ENCODE measurements at regions not wholly inside any gene's neighbourhood (a gene's known extent, or its start where the extent isn't known, plus 50 kb on each side); places are given as distances from the start of the nearest gene placed in this dataset.

DNA sequence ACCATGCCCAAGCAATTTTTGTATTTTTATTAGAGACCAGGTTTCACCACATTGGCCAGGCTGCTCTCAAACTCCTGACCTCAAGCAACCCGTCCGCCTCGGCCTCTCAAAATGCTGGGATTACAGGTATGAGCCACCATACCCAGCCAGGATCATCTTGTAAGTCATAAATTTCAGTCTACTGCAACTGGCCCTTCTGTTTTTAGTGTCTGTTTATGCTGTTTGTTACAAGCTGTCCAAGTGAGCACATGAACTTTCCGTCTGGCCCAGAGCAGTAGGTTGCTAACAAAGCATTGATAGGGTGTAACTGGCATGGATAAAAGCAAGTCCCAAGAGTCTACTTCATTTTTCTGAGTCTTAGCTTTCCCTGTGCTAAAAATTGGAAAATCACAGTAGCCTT lies 164.4 kb upstream of the NT5C1B start:
- Histone ChIP-seq H3K4me1 (ENCODE audit: control insufficient read depth, insufficient read depth, low read length) (peaks cover 5% of the 10 kb centered on the region; the same call in 1 of the 2 replicates), H3K4me3 (ENCODE audit: insufficient read depth, low read depth, low read length) (no peak overlapping the region), H3K9me1 (ENCODE audit: insufficient read depth, low read length) (peaks cover 4% of the 10 kb centered on the region; the same call in 1 of the 2 replicates), H2AK5ac (ENCODE audit: low read depth, low read length) (peak overlapping the region; percentile 19; the same call in 1 of the 2 replicates), H2BK15ac (ENCODE audit: low read depth, low read length) (no peak overlapping the region), H2AFZ (replicated peaks; ENCODE audit: low read length, poor library complexity) (no peak overlapping the region), H3K9me3 (ENCODE audit: control insufficient read depth, insufficient read depth, low read length) (no peaks in the 10 kb centered on the region), H4K20me1 (ENCODE audit: insufficient read depth, low read length) (no peaks in the 10 kb centered on the region), H4K91ac (ENCODE audit: insufficient read depth, low read depth, low read length) (no peak overlapping the region), H3K27me3 (ENCODE audit: control insufficient read depth, insufficient read depth, low read length) (no peaks in the 10 kb centered on the region), H3K4me2 (ENCODE audit: low read depth, low read length) (no peak overlapping the region), H3K36me3 (ENCODE audit: control insufficient read depth, insufficient read depth, low read length) (no peaks in the 10 kb centered on the region), H4K8ac (ENCODE audit: low read depth in 2 of 2, low read length in 2 of 2) (no peak overlapping the region), H3K18ac (ENCODE audit: low read depth, low read length) (no peak overlapping the region), H2BK5ac (ENCODE audit: low read depth, low read length, poor library complexity, severe bottlenecking) (no peak overlapping the region), H2BK20ac (ENCODE audit: low read depth, low read length) (no peak overlapping the region; the same call in 1 of the 2 replicates), H3K9ac (ENCODE audit: low read depth, low read length) (no peak overlapping the region), H4K5ac (ENCODE audit: low read depth, low read length) (no peak overlapping the region), H3K27ac (ENCODE audit: insufficient read depth, low read length) (no peak overlapping the region), H2AK9ac (replicated peaks; ENCODE audit: low read depth, low read length, poor library complexity) (no peak overlapping the region), H3K14ac (replicated peaks; ENCODE audit: low read depth, low read length) (no peak overlapping the region), H3K56ac (ENCODE audit: extremely low read depth, insufficient read depth, low read length) (no peak overlapping the region), H2BK120ac (ENCODE audit: low read depth, low read length) (no peak overlapping the region), H3K79me1 (ENCODE audit: low read depth in 1 of 2, low read length in 2 of 2) (no peaks in the 10 kb centered on the region), H3K4ac (ENCODE audit: low read depth, low read length) (no peak overlapping the region), H3K23ac (ENCODE audit: low read depth, low read length) (no peak overlapping the region)
- BruUV-seq (replicated peaks) = no TSS peak
- CTCF ChIA-PET = interaction anchor here (0.6 to 1.0 kb wide), 3 partner anchors 21 to 614 kb away, joined by 3 to 5 read pairs (median 4); no protein-coding TSS in a partner anchor
- in situ Hi-C loops (cut with MboI; ENCODE audit: low sequenced_read_pairs) = no loop called here
- DNase-seq (no peak), ATAC-seq (ENCODE audit: low read depth) (no peak)
- dilution Hi-C loops (cut with HindIII; ENCODE audit: low sequenced_read_pairs, unreplicated experiment) = no loop called here
- intact Hi-C loops (cut with micrococcal nuclease) = loop anchor here (5.0 to 10.0 kb wide), 5 partner anchors 139 to 484 kb away; no protein-coding TSS in a partner anchor
- WGBS, 2 experiments (ENCODE audit: extremely low coverage in 2 of 2, insufficient read length in 1 of 2) = no CpG with 5 or more reads among the region's 4 CpGs
- POLR2A ChIA-PET (ENCODE audit: unreplicated experiment) = no interaction called here
- no peak for TF ChIP-seq POLR2A (IDR thresholded peaks at IDR 0.05; ENCODE audit: low read depth, low read length)
- no peak for TF ChIP-seq MAZ (IDR thresholded peaks at IDR 0.05; ENCODE audit: borderline replicate concordance, low read depth, low read length)
- no peak for TF ChIP-seq RAD21 (IDR thresholded peaks at IDR 0.05; ENCODE audit: low read length)
- no peak for TF ChIP-seq MXI1 (IDR thresholded peaks at IDR 0.05; ENCODE audit: borderline replicate concordance, low read depth, low read length)
- TF ChIP-seq, protein P1, sequence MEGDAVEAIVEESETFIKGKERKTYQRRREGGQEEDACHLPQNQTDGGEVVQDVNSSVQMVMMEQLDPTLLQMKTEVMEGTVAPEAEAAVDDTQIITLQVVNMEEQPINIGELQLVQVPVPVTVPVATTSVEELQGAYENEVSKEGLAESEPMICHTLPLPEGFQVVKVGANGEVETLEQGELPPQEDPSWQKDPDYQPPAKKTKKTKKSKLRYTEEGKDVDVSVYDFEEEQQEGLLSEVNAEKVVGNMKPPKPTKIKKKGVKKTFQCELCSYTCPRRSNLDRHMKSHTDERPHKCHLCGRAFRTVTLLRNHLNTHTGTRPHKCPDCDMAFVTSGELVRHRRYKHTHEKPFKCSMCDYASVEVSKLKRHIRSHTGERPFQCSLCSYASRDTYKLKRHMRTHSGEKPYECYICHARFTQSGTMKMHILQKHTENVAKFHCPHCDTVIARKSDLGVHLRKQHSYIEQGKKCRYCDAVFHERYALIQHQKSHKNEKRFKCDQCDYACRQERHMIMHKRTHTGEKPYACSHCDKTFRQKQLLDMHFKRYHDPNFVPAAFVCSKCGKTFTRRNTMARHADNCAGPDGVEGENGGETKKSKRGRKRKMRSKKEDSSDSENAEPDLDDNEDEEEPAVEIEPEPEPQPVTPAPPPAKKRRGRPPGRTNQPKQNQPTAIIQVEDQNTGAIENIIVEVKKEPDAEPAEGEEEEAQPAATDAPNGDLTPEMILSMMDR (conservative IDR thresholded peaks at IDR 0.05; ENCODE audit: low read depth, low read length) = no peak
- TF ChIP-seq RCOR1 (IDR thresholded peaks at IDR 0.05; ENCODE audit: insufficient replicate concordance, low read length) = no peak
- TF ChIP-seq NFE2L2 (IDR thresholded peaks at IDR 0.05; ENCODE audit: low read depth, low read length) = no peak
- TF ChIP-seq RFX5 (IDR thresholded peaks at IDR 0.05; ENCODE audit: low read depth, low read length) = no peak

Measured in IMR-90 (cell line).